ENCODE measurements at regions not wholly inside any gene's neighbourhood (a gene's known extent, or its start where the extent isn't known, plus 50 kb on each side); places are given as distances from the start of the nearest gene placed in this dataset.

DNA sequence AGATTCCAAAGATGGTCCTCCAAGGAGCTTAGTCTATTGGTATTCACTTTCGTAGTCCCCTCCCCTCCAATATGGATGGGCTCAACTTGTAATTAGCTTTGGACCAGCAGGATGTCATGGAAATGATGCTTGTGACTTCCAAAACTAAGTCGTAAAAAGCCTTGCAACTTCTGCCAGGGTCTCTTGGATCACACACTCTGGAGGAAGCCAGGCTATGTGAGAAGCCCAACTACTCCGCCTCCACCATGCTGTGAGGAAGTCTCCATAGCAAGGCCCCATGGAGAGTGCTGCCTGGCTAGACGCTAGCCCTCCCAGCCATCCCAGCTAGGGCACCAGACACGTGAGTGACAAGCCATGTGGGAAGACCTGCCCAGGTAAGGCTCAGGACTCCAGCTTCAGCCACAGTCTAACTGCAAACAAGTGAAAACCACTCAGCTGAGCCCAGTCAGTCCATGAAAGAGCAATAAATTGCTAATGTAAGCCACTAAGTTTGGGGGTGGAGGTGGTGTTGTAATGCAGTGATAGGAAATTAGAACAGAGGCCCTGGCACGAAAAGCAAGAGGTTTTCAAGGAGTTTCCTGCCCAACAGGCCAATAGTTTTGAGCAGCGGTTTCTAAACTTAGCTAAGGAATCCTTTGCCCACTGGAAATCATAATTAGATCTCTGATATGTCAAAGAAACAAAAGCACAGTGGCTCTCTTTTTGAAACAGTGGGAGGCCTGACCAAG is 77.5 kb upstream of the GLI2 start:
- Mint-ChIP-seq H3K27ac (ENCODE audit: unreplicated experiment) (no peak overlapping the region), H3K4me1 (peaks cover 17% of the 10 kb centered on the region), H3K27me3 (ENCODE audit: low read depth) (peaks cover 11% of the 10 kb centered on the region), H3K4me3 (no peak overlapping the region), H3K9me3 (peaks cover 1% of the 10 kb centered on the region), H3K36me3 (ENCODE audit: low read depth) (no peaks in the 10 kb centered on the region)
- TF ChIP-seq, protein P1, sequence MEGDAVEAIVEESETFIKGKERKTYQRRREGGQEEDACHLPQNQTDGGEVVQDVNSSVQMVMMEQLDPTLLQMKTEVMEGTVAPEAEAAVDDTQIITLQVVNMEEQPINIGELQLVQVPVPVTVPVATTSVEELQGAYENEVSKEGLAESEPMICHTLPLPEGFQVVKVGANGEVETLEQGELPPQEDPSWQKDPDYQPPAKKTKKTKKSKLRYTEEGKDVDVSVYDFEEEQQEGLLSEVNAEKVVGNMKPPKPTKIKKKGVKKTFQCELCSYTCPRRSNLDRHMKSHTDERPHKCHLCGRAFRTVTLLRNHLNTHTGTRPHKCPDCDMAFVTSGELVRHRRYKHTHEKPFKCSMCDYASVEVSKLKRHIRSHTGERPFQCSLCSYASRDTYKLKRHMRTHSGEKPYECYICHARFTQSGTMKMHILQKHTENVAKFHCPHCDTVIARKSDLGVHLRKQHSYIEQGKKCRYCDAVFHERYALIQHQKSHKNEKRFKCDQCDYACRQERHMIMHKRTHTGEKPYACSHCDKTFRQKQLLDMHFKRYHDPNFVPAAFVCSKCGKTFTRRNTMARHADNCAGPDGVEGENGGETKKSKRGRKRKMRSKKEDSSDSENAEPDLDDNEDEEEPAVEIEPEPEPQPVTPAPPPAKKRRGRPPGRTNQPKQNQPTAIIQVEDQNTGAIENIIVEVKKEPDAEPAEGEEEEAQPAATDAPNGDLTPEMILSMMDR (conservative IDR thresholded peaks at IDR 0.05), result no peak
- DNase-seq (ENCODE audit: low read depth, low spot score), result no peak

DNA sequence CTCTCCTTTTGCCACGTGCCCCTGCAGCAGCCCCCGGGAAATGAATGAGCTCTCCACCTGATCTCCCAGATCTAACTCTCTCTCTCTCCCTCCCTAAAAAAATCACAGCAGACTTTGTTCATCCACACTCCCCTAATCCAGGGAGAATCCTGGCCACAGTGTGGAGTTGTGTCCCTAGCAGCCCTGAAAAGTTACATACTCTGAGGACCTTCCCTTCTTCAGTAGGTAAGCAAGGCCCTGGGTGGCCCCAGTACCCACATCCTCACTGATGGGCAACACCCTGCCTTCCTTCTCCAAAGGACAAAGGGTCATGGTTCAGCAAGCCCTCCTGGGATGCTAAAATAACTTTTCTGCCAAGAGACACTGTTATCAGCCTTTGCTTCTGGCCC is 76.9 kb upstream of the GLI2 start:
- Mint-ChIP-seq H3K36me3 (ENCODE audit: low read depth) (no peaks in the 10 kb centered on the region), H3K4me1 (peaks cover 17% of the 10 kb centered on the region), H3K27me3 (ENCODE audit: low read depth) (peaks cover 10% of the 10 kb centered on the region), H3K9me3 (no peaks in the 10 kb centered on the region), H3K27ac (ENCODE audit: unreplicated experiment) (no peak overlapping the region), H3K4me3 (no peak overlapping the region)
- TF ChIP-seq, protein P1 (conservative IDR thresholded peaks at IDR 0.05), result no peak
- no peak for DNase-seq (ENCODE audit: low read depth, low spot score)

DNA sequence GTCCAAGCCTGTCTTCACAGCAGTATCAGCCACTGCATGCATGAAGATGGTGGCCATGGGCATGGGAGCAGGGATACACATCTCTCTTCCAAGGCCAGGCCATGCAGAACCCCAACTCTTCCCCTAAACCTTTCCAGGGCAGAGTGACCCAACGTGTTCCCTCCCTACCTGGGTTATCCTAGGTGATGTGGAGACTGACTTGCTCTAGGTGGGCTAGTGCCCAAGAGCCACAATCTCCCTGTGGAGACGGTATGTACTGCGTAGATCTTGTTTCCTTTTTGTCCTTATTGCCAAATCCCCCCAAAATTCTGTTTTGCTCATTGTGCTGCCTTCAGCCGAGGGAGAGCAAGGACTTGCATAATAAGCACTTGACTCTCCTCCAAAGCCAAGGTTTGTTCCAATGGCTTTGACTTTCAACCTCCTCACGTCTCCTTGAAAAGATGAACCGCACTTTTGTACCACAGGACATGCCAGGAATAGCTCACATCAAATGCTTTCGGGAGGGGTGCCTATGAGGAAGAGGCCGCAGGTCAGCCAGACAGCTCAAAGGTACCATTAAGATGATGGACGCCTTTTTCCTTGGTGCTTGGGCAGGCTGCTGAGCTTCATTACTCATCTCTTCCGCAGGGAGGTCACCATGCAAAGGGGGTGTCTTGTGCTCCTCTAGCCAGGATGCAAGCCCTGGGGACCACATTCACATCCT is 76.2 kb upstream of the GLI2 start:
- peaks cover 3% of the 10 kb centered on the region for H3K9me3 Mint-ChIP-seq
- no peak overlapping the region for H3K4me3 Mint-ChIP-seq
- no peak for DNase-seq (ENCODE audit: low read depth, low spot score)
- TF ChIP-seq, protein P1 (conservative IDR thresholded peaks at IDR 0.05), result no peak
- H3K4me1 Mint-ChIP-seq, result peaks cover 17% of the 10 kb centered on the region
- H3K36me3 Mint-ChIP-seq (ENCODE audit: low read depth), result peaks cover 3% of the 10 kb centered on the region
- H3K27ac Mint-ChIP-seq (ENCODE audit: unreplicated experiment), result no peak overlapping the region
- H3K27me3 Mint-ChIP-seq (ENCODE audit: low read depth), result peaks cover 10% of the 10 kb centered on the region

DNA sequence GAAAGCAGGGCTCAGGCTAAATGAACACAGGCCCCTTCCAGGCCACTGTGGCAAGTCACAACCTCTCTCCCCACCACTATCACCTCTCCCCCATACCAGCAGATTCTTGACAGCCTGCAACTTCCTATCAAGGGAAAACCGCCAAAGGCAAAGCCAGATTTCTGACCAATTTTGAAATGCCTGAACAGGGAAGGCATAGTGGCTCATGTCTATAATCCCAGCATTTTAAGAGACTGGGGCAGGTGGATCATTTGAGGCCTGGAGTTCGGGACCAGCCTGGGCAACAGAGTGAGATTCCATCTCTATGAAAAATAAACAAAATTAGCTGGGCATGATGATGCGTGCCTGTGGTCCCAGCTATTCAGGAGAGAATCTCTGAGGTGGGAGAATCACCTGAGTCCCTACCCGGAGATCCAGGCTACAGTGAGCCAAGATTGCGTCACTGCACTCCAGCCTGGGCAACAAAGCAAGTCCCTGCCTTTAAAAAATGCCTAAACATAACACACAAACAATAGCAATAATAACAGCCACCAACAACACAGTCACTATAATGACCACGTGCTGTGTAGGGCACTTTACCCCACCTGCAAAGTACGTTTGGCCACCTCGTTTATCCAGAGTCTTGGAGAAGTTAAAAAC is 75.5 kb upstream of the GLI2 start:
- TF ChIP-seq, protein P1 (conservative IDR thresholded peaks at IDR 0.05), result no peak
- no peak for DNase-seq (ENCODE audit: low read depth, low spot score)
- Mint-ChIP-seq H3K4me1 (peaks cover 17% of the 10 kb centered on the region), H3K27me3 (ENCODE audit: low read depth) (peaks cover 10% of the 10 kb centered on the region), H3K27ac (ENCODE audit: unreplicated experiment) (no peak overlapping the region), H3K4me3 (no peak overlapping the region), H3K9me3 (peaks cover 6% of the 10 kb centered on the region), H3K36me3 (ENCODE audit: low read depth) (peaks cover 4% of the 10 kb centered on the region)

DNA sequence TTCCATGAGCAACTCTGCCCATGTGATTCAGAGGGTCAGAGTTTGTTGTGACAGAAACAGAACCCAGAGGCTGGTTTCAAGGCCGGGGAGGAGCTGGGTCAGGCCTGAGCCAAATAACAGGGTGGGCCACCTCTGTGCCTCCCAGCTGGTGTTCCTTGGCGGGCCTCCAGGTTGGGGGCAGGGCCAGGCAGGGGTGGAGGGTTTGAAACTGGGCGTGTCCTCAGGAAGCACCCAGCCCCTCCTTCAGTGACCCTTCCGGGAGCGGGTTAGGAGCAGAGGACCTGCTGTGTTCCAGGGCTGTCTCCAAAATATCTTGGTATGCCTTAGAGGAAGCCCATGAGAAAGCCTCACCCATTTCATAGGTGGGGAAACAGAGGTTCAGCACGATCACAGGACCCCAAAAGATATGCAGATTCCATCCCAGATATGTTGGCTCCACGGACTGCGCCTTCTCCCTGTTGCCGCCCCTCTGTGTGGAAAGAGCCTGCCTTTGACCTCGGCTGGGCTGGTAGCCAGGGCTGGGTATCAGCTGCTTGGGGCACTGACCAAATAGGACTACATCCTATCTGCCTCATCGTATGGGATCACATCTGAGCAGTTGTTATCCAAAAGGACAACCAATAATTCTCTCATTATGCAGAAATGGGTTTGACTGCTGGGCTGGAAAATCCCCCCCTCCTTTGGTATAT is 74.8 kb upstream of the GLI2 start:
- Mint-ChIP-seq H3K27ac (ENCODE audit: unreplicated experiment) (no peak overlapping the region), H3K4me1 (peaks cover 17% of the 10 kb centered on the region), H3K9me3 (peaks cover 11% of the 10 kb centered on the region), H3K4me3 (peak overlapping the region; percentile 35), H3K27me3 (ENCODE audit: low read depth) (peaks cover 10% of the 10 kb centered on the region), H3K36me3 (ENCODE audit: low read depth) (peaks cover 6% of the 10 kb centered on the region)
- TF ChIP-seq, protein P1 (conservative IDR thresholded peaks at IDR 0.05), result no peak
- DNase-seq (ENCODE audit: low read depth, low spot score), result no peak

Measured in neural crest cell (in vitro differentiated cells).